ENCODE measurements at regions not wholly inside any gene's neighbourhood (a gene's known extent, or its start where the extent isn't known, plus 50 kb on each side); places are given as distances from the start of the nearest gene placed in this dataset.

DNA sequence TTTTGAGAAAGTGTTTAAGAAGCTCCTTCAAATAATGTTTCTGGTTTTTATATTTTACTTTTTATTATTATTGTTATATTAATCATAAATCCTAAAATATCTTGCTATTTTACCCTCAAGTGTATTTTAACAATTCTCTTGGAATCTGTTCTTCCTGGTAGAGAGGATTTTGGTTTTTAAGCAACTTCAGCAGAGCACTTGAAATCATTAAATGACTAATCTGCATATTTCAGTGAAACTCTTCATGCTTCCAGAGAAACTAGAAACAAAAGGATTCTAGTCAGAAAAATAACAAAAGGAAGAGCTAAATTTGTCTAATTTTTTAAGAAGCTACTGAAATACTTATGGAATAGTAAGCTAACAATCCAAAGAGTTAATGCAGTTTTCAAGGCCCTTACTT lies 1057.3 kb downstream of the TLE1 start:
- no peaks in the 10 kb centered on the region for H3K4me1 ChIP-seq (ENCODE audit: control insufficient read depth, insufficient read depth, low read length)
- CTCF ChIA-PET: no interaction called here
- no peak for ATAC-seq
- H3K4me3 ChIP-seq (ENCODE audit: low read depth in 2 of 2, low read length in 2 of 2): no peak overlapping the region
- TF ChIP-seq POLR2AphosphoS5 (IDR thresholded peaks at IDR 0.05; ENCODE audit: low read depth, low read length) (no peak), SIN3A (IDR thresholded peaks at IDR 0.05; ENCODE audit: borderline replicate concordance, insufficient read depth, low read depth, low read length) (no peak), TCF7L2 (IDR thresholded peaks at IDR 0.05; ENCODE audit: low read depth, low read length) (no peak)
- TF ChIP-seq, protein P1, sequence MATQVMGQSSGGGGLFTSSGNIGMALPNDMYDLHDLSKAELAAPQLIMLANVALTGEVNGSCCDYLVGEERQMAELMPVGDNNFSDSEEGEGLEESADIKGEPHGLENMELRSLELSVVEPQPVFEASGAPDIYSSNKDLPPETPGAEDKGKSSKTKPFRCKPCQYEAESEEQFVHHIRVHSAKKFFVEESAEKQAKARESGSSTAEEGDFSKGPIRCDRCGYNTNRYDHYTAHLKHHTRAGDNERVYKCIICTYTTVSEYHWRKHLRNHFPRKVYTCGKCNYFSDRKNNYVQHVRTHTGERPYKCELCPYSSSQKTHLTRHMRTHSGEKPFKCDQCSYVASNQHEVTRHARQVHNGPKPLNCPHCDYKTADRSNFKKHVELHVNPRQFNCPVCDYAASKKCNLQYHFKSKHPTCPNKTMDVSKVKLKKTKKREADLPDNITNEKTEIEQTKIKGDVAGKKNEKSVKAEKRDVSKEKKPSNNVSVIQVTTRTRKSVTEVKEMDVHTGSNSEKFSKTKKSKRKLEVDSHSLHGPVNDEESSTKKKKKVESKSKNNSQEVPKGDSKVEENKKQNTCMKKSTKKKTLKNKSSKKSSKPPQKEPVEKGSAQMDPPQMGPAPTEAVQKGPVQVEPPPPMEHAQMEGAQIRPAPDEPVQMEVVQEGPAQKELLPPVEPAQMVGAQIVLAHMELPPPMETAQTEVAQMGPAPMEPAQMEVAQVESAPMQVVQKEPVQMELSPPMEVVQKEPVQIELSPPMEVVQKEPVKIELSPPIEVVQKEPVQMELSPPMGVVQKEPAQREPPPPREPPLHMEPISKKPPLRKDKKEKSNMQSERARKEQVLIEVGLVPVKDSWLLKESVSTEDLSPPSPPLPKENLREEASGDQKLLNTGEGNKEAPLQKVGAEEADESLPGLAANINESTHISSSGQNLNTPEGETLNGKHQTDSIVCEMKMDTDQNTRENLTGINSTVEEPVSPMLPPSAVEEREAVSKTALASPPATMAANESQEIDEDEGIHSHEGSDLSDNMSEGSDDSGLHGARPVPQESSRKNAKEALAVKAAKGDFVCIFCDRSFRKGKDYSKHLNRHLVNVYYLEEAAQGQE (IDR thresholded peaks at IDR 0.05; ENCODE audit: insufficient read depth in 1 of 2, low read depth in 2 of 2, low read length in 1 of 2): no peak
- TF ChIP-seq, protein P2, sequence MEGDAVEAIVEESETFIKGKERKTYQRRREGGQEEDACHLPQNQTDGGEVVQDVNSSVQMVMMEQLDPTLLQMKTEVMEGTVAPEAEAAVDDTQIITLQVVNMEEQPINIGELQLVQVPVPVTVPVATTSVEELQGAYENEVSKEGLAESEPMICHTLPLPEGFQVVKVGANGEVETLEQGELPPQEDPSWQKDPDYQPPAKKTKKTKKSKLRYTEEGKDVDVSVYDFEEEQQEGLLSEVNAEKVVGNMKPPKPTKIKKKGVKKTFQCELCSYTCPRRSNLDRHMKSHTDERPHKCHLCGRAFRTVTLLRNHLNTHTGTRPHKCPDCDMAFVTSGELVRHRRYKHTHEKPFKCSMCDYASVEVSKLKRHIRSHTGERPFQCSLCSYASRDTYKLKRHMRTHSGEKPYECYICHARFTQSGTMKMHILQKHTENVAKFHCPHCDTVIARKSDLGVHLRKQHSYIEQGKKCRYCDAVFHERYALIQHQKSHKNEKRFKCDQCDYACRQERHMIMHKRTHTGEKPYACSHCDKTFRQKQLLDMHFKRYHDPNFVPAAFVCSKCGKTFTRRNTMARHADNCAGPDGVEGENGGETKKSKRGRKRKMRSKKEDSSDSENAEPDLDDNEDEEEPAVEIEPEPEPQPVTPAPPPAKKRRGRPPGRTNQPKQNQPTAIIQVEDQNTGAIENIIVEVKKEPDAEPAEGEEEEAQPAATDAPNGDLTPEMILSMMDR (IDR thresholded peaks at IDR 0.05): no peak
- no peak overlapping the region for H3K27ac ChIP-seq (ENCODE audit: low read length)
- intact Hi-C loops (cut with micrococcal nuclease; ENCODE audit: unreplicated experiment) (no loop called here), in situ Hi-C loops (cut with HindIII; ENCODE audit: low pct_unique_long_range_greater_than_20kb, low sequenced_read_pairs) (no loop called here)
- POLR2A ChIA-PET: no interaction called here
- no peaks in the 10 kb centered on the region for H3K9me3 ChIP-seq (ENCODE audit: control insufficient read depth, insufficient read depth, low read depth, low read length)
- no peaks in the 10 kb centered on the region for H3K36me3 ChIP-seq (ENCODE audit: control insufficient read depth, insufficient read depth, low read length)
- DNase-seq (ENCODE audit: low read depth, low spot score): no peak
- BruUV-seq (replicated peaks): no TSS peak
- no peaks in the 10 kb centered on the region for H3K27me3 ChIP-seq (ENCODE audit: control insufficient read depth, insufficient read depth, low read length)

DNA sequence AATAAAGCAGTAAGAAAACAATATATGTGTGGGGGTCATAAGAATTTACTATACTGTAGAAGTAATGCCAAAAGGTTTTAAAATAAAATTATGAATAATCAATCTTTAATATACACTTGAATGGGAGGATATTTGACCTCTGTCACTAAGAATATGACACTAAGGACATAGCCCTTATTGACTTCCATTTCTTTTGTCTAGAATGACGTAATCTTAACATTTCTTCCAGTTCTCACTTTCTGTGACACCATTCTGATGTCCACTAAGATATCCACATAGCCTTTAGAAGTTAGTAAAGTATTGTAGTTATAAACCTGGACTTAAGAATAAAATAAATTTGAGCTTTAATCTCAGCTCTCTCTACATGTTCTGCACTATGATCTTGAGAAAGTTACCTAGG lies 1050.7 kb downstream of the TLE4 start:
- intact Hi-C loops (cut with micrococcal nuclease; ENCODE audit: unreplicated experiment): no loop called here
- POLR2A ChIA-PET: no interaction called here
- TF ChIP-seq, protein P2 (IDR thresholded peaks at IDR 0.05): no peak
- no peak for TF ChIP-seq TCF7L2 (IDR thresholded peaks at IDR 0.05; ENCODE audit: low read depth, low read length)
- TF ChIP-seq, protein P1 (IDR thresholded peaks at IDR 0.05; ENCODE audit: insufficient read depth in 1 of 2, low read depth in 2 of 2, low read length in 1 of 2): no peak

More for the DNA sequence above, 1050.7 kb downstream of the TLE4 start:
- BruUV-seq (replicated peaks): no TSS peak
- Histone ChIP-seq H3K4me3 (ENCODE audit: low read depth in 2 of 2, low read length in 2 of 2) (no peak overlapping the region), H3K36me3 (ENCODE audit: control insufficient read depth, insufficient read depth, low read length) (no peaks in the 10 kb centered on the region), H3K27ac (ENCODE audit: low read length) (no peak overlapping the region), H3K9me3 (ENCODE audit: control insufficient read depth, insufficient read depth, low read depth, low read length) (no peaks in the 10 kb centered on the region), H3K4me1 (ENCODE audit: control insufficient read depth, insufficient read depth, low read length) (no peaks in the 10 kb centered on the region), H3K27me3 (ENCODE audit: control insufficient read depth, insufficient read depth, low read length) (no peaks in the 10 kb centered on the region)
- ATAC-seq (no peak), DNase-seq (ENCODE audit: low read depth, low spot score) (no peak)
- CTCF ChIA-PET: no interaction called here
- in situ Hi-C loops (cut with HindIII; ENCODE audit: low pct_unique_long_range_greater_than_20kb, low sequenced_read_pairs): no loop called here

Measured in Panc1 (cell line).